ENCODE measurements at regions not wholly inside any gene's neighbourhood (a gene's known extent, or its start where the extent isn't known, plus 50 kb on each side); places are given as distances from the start of the nearest gene placed in this dataset.
A peak's percentile ranks its signal among the peaks of the same experiment; 100 is the strongest.
"Not testable (repeated sequence)": the region's sequence is repeated elsewhere in the genome, so short reads cannot be mapped to it uniquely, and the experiment has no call there.

DNA sequence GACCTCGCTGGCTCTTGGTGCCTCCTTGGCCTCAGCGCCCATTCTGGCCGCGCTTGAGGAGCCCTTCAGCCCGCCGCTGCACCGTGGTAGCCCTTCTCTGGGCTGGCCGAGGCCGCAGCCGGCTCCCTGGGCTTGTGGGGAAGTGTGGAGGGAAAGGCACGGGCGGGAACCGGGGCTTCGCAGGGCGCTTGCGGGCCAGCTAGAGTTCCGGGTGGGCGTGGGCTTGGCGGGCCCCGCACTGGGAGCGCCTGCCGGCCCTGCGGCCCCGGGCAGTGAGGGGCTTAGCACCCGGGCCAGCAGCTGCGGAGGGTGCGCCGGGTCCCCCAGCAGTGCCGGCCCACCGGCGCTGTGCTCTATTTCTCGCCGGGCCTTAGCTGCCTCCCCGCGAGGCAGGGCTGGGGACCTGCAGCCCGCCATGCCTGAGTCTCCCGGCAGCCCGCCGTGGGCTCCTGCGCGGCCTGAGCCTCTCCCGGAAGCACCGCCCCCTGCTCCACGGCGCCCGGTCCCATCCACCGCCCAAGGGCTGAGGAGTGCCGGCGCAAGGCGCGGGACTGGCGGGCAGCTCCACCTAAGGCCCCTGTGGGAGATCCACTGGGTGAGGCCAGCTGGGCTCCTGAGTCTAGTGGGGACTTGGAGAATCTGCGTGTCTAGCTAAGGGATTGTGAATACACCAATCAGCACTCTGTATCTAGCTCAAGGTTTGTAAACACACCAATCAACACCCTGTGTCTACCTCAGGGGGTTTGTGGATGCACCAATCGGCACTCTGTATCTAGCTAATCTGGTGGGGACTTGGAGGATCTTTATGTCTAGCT is 141.1 kb downstream of the SLCO4C1 start:
- DNase-seq, result not testable (repeated sequence)

DNA sequence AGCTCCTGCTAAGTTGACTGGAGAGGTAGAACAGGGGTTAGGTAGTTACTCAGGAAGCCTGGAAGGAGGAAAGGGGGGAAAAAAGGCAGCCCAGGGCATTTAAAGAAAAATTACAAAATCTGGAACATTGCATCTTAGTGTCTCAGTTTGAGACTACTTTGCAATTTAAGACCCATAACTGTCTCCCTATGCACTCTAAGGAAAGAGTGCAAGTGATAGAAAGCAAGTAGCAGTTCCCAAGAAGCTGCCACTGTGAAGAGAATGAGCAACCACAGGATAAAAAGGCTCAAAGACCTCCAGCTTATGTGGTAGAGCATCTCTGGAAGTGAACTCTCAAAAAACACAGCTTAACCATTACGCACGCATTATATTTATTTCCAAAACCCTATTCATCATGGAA is 141.8 kb downstream of the SLCO4C1 start:
- no peak for DNase-seq

DNA sequence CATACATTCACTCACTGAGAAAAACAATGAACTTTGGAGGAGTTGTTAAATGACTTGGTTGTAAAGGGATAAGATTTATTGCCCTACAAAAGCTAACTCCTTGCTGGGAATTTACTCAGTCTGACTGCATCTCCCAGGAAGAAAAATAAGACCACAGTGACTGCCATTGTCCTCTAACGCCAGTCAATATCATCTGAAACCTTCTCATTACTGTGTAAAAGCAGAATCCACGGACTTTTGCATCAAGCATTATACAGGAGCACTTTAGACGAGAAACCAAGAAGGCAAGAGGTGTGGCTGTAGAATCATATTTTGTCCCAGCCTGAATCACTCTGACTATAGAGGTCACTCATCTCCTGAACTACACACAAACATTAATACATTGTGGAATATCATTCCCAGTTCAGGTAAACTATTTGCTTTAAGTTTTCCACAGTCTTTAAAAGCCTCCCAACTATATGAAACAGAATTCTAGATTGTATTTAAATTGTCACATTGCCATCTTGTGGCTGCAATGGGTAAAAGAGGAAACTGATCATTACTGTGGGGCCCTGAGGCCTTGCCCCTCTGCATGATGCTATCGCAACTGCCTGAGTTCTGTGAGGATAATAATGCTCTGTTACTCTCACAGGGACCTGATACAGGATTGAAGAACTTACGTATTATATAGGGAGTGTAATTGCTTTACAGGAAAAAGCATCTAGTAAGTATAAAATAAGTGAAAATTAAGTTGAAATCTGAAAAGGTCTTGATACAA is 142.9 kb downstream of the SLCO4C1 start:
- DNase-seq, result peak; percentile 23

DNA sequence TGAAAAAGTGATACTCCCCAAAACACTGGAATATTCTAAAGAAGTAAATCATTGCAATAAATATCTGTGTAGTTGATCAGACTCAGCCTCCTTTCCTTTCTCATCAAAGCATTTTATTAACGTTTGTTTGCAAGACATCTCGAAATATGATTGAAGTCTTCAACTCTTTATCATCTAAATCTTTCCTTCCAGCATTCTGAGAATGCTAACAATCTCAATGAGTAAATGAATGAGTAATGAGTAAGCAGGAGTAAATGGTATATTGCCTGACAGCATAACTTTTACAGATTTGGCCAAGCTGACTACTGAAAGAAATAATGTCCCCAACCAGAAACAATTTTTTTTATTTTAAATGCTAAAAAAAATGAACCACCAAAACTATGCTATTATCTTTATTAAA is 157.1 kb downstream of the SLCO4C1 start:
- DNase-seq, result no peak

DNA sequence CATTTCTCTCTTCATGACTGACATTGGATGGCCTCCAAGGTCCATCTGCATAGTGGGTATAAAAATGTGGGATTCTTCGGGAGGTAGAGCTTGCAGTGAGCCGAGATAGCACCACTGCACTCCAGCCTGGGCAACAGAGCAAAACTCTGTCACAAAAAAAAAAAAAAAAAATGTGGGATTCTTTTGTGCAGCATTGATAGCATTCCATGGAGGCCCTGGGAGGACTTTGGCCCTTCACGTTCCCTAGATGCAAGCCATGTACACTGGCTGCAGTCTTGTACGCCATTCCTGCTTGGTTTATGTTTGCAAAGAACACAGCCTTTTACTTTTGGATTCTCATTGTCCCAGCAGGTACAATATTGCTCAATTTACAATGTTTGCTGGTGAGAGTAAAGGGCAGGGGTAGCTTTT is 157.8 kb downstream of the SLCO4C1 start:
- no peak for DNase-seq

DNA sequence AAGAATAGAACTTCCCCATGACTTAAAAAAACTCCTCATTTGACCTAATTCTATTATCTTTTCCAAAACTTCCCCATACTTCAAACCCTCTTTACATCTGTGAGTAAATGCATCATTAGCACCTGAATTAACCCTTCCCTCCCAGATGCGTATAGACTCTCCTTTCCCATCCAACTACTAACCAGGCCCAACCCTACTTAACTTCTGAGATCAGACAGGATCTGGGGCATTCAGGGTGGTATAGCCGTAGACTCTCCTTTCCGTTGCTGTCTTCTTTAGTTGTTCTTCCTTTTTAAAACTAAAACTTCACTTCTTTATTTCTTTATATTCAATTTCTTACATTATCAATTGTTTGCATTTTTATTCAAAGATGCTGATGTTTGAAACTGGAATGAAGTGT is 165.2 kb downstream of the SLCO4C1 start:
- DNase-seq, result no peak

DNA sequence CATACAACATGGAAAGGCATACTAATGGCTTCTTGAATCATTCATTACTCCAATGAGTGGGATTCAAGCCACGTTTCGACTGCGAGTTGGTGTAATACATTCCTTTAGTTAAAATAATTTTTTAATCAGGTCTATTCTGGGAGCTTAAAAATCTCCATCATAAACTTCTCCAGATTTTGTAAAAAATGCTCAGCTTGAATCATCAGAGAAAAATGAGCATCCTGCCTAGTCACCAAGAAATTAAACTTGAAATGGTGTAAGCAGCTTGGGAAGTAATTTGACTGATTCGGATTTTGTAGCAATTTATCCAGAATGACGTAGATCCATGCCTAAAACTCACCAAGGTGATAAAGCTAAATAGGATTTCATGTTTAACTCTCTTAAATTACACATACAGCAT is 165.7 kb downstream of the SLCO4C1 start:
- DNase-seq, result no peak

DNA sequence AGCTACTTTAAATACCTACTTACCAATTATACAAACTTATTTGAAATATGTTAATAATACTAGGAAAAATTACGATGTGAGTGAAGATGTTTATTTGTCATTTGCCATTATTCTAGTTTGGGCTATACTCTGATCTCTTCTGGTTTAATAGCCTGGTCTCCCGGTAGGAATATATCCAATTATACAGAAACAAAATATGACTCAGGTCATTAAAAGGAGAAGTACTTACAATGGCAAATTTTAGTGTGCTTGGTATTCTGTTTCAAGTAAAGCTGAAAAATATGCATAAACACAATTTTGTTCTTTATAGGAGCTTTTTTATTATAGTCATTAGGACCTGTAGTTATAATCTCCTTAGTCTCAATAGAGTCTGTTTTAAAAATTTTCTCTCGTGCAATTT is 176.8 kb downstream of the SLCO4C1 start:
- DNase-seq, result no peak

DNA sequence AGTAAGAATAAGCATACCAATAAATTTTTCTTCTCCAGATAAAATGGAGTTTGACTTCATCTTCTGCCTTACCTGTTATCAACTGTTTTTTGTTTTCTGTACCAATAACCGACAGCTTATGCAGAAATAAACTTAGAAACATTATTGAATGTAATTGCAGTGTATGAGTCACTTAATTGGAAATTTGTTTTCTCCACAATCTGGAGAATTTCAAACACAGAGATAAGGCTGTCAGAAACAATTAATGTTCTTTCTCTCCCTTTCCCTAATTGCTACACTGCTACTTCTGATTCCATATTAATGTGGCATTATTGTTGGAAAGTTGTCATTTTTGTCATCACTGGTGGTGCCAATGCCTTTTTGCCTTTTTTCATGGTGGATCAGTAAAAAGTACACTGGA is 180.3 kb downstream of the SLCO4C1 start:
- no peak for DNase-seq

DNA sequence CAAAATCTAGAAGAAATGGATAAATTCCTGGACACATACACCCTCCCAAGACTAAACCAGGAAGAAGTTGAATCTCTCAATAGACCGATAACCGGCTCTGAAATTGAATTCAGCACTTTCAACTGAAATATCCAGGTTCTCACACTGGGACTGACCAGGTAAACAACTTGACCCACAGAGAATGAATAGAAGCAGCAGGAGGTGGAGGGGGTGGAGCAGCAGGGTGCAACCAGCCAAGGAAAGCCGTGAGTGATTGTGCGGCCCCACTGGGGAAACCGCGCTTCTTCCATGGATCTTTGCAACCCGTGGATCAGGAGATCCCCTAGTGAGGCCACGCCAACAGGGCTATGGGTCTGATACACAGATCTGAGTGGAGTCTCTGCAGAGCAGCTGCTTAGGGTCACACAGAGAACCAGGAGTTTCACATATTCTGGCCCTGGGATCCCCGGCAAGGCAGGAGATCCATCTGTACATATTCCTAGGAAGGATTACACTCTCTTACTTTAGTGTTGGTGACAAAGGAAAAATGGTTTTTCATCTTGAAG is 181.5 kb downstream of the SLCO4C1 start:
- no peak for DNase-seq

DNA sequence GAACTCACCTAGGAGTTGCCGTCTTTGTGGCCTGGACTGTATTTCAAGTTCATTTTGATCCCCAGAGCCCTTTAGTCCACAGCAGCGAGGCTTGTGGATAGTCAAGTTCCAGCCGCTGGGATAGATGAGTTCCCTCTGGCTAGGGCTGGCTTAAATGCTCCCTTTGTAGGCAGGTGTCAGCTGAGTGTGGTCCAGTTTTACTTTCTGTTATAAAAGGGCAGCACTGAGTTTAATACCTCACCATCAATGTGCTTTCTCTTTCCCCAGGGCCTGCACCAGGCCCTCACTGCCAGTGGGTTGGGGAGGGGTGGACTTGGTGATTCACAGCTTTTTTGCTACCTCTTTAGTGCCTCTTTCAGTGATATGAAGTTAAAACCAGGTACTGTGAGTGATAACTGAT is 188.2 kb downstream of the SLCO4C1 start:
- no peak for DNase-seq

DNA sequence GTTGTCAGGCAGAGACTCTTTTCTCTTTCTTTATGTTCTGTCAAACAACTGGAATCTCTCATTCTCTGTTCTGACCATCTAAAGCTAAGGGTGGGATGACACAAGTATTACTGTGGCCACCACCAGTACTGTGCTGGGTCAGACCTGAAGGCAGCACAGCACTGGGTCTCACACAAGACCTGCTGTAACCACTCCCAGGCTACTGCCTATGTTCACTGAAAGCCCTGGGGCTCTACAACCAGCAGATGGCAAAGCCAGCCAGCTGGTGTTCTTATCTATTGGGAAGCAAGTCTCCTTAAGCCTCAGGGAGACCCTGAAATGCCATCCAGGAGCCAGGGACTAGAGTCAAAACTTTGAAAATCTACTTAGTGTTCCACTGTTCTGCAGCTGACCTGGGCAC is 189.5 kb downstream of the SLCO4C1 start:
- no peak for DNase-seq

DNA sequence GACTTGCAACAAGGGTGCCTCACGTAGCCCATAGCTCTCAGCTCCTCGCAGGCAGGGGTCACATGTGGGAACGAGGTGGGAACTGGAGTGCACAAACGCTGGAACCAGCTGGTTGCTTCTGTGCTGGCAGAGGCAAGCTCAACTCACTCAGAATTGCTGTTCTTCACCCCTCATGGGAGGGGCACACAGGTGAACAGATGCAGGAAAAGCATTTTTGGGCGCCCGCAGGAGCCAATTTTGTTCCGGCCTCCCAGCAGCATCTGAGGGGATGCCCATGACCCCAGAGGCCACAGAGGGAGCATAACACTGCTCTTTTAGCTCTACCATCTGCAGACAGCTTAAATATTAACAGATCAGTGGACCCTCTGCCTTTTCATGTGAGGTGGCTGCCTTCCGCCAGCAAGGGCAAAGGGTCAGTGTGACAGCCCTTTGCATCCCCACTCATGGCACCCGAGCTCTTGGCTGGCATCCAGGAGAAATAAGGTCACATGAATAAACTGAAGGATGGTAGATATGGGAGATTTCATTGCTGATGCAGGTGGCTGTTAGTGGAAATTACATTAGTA is 196.2 kb downstream of the SLCO4C1 start:
- DNase-seq, result no peak

DNA sequence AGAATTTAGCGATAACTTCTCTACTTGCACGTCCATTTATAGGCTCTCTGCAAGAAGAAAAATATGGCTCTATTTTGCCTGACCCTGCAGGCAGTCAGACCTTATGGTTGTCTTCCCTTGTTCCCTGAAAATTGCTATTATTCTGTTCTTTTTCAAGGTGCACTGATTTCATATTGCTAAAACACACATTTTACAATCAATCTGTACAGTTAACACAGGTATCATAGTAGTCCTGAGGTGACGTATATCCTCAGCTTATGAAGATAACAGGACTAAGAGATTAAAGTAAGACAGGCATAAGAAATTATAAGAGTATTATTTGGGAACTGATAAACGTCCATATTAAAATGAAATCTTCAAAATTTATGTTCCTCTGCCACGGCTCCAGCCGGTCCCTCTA is 197.0 kb downstream of the SLCO4C1 start:
- not testable (repeated sequence) for DNase-seq

DNA sequence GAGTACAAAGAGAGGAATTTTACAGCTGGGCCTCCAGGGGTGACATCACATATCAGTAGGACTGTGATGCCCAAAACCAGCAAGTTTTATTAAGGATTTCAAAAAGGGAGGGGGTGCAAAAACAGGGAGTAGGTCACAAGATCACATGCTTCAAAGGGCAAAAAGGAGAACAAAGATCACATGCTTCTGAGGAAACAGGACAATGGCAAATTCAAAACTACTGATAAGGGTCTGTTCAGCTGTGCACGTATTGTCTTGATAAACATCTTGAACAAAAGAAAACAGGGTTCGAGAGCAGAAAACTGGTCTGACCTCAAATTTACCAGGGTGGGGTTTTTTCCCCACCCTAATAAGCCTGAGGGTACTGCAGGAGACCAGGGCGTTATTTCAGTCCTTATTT is 197.5 kb downstream of the SLCO4C1 start:
- DNase-seq, result not testable (repeated sequence)

DNA sequence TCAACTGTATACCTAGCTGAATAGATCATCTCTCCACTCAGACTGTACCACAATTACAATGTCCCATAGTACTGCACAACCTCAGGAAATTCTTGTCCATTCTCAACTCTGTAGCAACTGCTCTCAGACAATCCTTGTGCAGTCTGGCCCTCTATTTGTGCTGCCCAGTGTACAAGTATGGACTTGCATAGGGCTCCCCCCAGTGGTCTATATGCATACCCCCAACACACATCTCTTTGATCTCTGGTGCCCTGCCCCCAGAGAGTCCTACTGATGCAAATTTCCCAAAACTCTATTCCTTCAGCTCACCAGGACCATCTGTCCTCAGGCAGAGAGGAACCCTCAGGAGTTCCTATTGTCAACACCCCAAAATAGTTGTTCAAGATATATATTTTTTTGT is 205.3 kb downstream of the SLCO4C1 start:
- no peak for DNase-seq

DNA sequence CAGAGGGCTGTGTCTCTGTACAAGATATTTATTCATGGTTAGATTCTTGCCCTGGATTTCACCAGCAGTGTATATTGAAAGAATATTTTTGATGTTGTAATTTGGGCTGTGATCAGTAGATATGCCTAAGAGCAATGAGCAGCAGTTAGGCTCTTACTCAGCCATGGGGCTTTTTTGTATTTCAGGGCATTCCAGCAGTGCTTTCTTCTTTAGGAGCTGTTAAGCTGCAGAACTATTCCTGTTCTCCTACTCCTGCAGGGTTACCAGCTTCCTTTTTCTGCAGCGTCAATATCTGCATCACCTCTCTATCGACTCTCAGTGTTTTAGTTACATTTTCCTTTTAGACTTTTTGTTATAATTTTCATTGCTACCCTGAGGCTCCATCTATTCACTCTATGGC is 206.2 kb downstream of the SLCO4C1 start:
- no peak for DNase-seq

DNA sequence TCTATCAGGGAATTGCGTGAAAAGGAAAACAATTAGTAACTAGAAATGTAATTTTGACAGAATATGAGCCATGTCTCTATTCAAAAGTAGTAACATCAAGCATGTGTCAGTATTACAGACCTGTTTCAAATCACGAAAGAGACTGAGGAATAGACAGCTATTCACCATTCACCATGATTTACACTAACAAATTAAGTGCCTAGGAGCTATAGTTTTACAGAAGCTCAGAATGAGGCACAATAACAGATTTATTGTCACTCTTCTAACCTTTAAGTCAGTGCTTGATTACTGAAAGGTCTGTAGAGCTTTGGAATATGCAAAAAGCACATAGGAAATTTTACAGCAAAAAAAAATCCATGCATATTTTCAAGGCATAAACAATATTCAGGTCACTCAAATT is 208.2 kb downstream of the SLCO4C1 start:
- DNase-seq, result no peak

DNA sequence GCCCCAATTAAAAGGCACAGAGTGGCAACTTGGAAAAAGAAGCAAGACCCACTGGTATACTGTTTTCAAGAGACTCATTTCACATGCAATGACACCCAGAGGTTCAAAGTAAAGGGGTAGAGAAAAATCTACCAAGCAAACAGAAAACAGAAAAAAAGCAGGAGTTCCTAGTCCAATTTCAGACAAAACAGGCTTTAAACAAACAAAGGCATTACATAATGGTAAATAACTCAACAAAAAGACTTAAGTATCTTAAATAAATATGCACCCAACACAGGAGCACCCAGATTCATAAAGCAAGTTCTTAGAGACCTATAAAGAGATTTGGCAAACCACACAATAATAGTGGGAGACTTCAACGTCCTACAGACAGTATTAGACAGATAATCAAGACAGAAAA is 215.8 kb downstream of the SLCO4C1 start:
- no peak for DNase-seq

DNA sequence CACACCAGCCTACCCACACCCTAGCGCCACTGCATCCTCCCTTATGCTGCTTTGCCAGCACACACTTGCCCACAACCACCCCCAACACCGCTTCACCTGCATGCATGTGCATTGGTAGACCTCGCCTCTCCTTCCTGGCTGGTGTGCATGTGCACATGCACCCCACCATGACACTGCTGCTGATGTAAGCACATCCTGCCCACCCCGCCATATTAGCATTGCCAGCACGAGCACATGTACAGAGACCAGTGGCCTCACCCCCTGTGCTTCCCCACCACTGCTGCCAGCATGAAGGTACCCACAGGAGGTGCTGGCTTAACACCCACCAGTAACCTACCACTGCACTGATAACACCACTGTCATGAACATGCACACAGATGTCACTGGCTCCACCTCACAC is 218.2 kb downstream of the SLCO4C1 start:
- DNase-seq, result no peak

DNA sequence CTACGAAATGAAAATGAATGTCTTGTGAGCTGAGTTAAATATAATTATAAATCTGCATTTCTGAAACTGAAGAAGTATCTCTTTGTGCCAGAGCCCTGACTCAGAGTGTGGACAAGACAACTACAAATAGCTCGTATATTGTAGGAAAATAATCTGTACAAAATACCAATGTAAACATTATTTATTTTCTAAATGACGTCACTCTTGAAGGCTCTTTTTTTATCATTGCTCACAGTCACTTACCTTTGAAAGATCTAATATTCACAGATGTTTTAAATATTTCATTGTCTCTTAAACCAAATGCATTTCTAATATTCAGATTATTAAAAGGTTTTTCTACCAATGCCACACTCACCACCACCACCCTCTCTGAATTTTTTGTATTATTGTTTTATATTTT is 226.1 kb downstream of the SLCO4C1 start:
- DNase-seq, result no peak

DNA sequence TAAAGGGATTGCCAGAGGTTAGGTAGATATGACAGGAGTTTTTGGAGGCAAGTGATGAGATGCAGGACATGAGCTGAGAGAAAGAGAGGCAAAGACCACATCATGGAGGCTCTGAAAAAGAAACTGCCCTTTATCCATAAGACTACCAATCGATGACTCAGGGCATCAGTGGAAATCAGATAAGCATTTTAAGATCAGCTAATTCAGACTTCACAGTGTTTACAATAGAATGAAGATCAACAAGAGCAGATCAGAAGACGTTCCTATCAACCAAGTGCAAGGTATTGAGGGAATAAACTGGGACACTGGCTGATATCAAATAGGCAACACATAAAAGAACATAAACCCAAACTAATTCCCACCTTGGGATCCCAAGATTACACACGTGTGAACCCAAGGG is 227.2 kb downstream of the SLCO4C1 start:
- no peak for DNase-seq

DNA sequence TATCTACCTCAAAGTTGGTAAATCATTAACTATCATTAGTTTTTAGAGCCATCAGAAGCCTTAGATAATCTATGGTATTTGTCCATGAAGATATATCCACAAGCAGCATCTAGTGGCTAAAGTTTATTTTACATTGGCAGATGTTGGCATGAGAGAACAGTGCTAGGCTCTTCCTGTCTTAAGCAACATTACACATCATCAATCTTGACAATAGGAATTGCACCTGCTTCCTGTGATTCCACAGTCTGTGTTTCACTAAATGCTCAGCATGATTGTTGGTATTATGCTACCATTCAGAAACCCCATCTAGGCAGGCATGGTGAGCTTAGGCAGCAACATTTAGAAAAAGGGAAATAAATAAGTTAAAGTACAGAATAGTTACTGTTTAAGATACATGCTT is 246.6 kb downstream of the SLCO4C1 start:
- DNase-seq, result no peak

DNA sequence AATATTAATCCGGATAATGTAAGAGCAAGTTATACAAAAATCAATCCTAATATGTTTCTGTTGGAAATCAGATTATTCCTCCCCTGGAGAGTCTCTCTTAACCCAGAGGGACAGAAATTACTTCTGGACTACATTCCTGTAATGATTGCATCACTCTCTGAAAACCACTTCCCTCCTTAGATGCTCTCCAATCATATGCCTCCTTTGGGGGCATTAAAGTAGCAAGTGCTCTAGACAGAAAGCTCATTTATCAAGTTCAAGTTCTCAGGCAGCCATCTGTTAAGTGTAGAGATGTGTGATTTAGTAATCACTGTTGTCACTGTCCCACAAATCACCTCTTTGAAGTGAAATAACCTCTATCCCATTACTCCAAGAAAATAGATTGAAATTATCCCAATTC is 247.1 kb downstream of the SLCO4C1 start:
- DNase-seq, result no peak
